GM21367 (cell line): ENCODE measurements at regions not wholly inside any gene's neighbourhood (a gene's known extent, or its start where the extent isn't known, plus 50 kb on each side); places are given as distances from the start of the nearest gene placed in this dataset.

Experiments used
- ATAC-seq: cut with Tn5 transposase; IDR thresholded peaks from one replicate; pipeline ENCODE4 v1.9.1; 2021; ENCODE audit not compliant: unreplicated experiment

DNA sequence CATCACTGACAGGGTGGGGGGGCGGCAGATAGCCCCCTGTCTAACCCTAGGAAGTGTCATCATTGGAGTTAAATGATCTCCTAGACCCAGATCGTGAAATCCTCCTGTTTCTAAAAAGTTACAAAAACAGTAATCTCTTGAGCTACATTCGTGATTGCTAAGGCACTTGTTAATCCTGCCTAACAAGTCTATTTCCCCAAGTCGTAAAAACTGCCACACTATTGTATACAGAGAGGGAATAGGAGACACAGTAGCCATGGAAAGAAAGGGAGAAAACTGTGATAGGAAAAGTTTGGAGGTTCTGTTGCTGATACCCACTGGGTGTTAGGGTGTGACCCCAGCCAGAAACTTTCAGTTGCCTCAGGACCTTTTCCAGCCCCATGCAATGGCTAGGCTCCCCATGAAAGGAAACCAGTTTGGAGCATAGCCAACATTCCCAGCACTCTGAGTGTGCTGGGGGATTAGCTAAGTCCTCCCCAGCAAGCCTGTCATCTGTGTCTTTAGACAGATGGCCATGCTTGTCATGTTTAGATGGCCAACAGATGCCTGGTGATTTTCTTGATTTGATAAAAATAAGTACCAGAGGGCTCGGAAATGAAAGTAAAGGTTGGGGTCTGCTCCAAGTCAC, 63.3 kb upstream of the ANXA10 start:
- no peak for ATAC-seq

GRCh38 chr4:168037676-168038075, 54.7 kb upstream of the ANXA10 start:
- no peak for ATAC-seq

DNA sequence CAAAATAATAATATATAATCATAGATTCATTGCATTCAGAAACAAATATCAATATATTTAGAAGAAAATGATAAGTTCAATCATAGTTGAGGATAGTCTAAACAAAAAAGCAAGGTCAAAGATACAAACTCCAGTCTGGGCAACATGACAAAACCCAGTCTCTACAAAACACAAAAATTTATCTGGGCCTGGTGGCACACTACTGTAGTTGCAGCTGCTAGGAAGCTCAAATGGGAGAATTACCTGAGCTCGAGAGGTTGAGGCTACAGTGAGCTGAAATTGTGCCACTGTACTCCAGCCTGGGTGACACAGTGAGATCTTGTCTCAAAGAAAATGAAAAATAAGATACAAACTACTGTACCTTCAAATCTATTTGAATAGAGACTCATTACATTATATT, 52.7 kb upstream of the ANXA10 start:
- no peak for ATAC-seq
